Keratinocyte (primary cell): ENCODE measurements at regions not wholly inside any gene's neighbourhood (a gene's known extent, or its start where the extent isn't known, plus 50 kb on each side); places are given as distances from the start of the nearest gene placed in this dataset.

Experiments
- CTCF ChIP-seq, 3 experiments: IDR thresholded peaks in 1 of 3; conservative IDR thresholded peaks in 1 of 3; optimal IDR thresholded peaks in 1 of 3; 2 replicates in 2 of 3; 3 replicates in 1 of 3; pipeline versions ENCODE3 to v1.5.1; 2011; ENCODE audit warnings: low read length in 3 of 3, mild to moderate bottlenecking in 3 of 3, moderate library complexity in 2 of 3, control low read depth in 1 of 3, inconsistent platforms in 1 of 3; ENCODE audit not compliant: insufficient read depth in 2 of 3; ENCODE audit errors: extremely low read depth in 1 of 3
- EZH2 ChIP-seq: IDR thresholded peaks from one replicate; pipeline ENCODE4 v1.6.1; 2012; ENCODE audit warnings: inconsistent platforms, mild to moderate bottlenecking, low read length, moderate library complexity

GRCh38 chr4:189129044-189129694 lies 811.5 kb upstream of the FRG1 start:
- no peak for TF ChIP-seq CTCF (optimal IDR thresholded peaks at IDR 0.05 in 1 of 3, IDR thresholded peaks at IDR 0.05 in 1 of 3, conservative IDR thresholded peaks at IDR 0.05 in 1 of 3; ENCODE audit: extremely low read depth in 1 of 3, insufficient read depth in 2 of 3, low read length in 3 of 3)
- TF ChIP-seq EZH2: no peak
